Right ventricle myocardium superior (tissue), 1 donor: ENCODE measurements at regions not wholly inside any gene's neighbourhood (a gene's known extent, or its start where the extent isn't known, plus 50 kb on each side); places are given as distances from the start of the nearest gene placed in this dataset.
A peak's percentile ranks its signal among the peaks of the same experiment; 100 is the strongest.

ENCODE experiments used
- ATAC-seq: fragments of 200-7000 bp; cut with Tn5 transposase; one replicate; pipeline ENCODE4 v1.9.1; 2020; ENCODE audit warnings: mild to moderate bottlenecking; ENCODE audit not compliant: poor library complexity
- DNase-seq: peaks from one replicate; pipeline ENCODE4 v3.0.0-alpha.2; 2020
- intact Hi-C: fragments of 100-400 bp; cut with DNase I; formaldehyde crosslinking; loops from one replicate; pipeline ENCODE4 v1.11.2; 2022
- donor health status: DM: no; HTN: yes; CAD: no; lungs with severe emphysema.

DNA sequence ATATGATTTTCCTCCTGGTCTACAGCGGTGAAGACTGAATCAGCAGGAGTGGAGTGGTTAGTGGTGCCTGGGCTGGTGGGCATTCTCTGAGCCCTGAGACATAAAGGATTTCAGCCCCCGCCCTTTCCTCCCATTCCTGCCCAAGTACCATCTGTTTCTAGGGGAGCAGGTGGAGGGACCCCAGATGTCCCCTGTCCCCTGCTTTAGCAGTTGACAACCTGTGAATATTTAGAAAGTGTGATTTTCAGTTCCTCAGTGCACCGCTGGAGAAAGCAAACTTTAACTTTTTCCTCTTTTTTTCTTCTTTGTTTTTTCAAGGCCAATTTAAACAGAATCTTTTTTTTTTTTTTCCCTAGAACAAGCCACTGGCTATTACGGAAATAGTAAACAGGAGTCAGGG lies 163.8 kb upstream of the MYL2 start:
- ATAC-seq, result no peak
- intact Hi-C loops, result no loop called here
- no peak for DNase-seq

DNA sequence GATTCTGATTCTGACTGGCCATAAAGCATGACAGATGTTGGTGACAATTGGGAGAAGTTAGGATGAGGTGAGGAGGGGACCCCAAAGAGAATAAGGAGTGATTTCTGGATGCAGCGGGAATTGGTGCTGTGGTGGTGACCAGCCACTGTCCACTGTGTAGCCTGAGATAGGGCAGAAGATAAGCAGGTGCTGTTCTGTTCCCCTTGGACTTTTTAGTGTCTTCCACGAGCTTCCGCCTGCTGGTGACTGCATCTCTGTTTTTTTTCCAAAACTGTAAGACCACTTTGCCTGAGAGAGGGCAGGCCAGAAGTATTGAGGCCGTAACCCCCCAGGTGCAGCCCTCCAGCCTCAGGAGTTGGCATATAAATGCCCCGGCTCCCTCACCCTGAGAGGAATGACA lies 161.2 kb upstream of the MYL2 start:
- intact Hi-C loops, result no loop called here
- no peak for ATAC-seq
- no peak for DNase-seq

DNA sequence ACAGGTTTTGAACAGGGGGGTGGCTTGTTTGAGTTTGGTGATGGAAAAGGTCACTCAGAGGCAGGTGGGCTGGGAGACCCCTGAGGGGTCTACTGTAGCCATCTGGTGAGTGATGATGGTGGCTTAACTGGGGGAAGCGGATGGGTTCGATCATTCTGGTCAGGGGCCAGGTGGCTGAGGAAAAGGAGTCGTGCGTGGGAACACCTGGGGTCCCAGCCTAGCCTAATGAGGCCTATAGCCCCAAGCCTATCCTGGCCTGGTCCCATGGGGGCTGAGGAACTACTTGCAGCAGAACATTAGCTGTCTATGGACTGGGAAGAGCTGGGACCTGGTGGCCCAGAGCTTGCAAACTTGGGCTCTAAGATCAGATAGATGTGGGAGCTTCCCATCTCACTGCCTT lies 158.4 kb upstream of the MYL2 start:
- DNase-seq (no peak), ATAC-seq (no peak)
- intact Hi-C loops, result no loop called here

DNA sequence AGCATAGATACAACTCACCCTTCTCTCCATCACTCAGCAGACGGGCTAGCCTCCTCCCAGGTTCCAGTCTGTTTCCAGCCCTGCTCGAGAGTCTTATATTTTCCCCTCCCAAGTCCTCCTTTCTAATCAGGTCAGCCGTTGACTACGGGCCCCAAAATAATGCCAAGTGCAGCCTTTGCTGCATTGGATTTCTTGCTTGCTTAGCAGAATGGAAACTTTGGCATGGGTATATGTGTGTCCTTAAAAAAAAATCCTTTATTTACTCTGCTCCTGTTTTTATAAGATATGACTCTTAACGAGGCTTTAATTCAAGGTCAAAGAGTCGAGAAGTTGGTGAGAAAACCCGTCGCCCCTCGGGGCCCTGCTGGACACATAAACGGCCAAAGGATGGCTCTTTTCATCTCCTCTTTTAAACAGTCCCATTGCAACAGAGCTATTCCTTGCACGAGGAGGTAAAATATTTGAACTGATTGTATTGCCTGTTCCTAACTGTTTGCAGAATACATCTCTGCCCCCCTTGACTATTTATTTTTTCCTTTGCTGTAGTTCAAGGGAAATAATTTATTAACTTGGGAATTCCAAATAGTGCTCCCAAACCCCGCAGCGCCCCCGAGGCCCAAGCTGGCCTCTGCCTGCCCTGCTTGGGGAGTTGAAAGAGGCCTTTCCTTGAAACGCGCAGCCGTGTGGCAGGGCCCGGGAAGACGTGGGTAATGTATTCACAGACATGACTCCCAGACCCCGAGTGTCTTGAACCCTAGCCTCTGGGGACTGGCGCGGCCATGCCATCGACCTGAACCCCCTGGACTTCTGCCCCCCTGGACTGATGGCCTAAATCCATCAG lies 156.5 kb upstream of the MYL2 start:
- no peak for DNase-seq
- no peak for ATAC-seq
- intact Hi-C loops, result no loop called here

DNA sequence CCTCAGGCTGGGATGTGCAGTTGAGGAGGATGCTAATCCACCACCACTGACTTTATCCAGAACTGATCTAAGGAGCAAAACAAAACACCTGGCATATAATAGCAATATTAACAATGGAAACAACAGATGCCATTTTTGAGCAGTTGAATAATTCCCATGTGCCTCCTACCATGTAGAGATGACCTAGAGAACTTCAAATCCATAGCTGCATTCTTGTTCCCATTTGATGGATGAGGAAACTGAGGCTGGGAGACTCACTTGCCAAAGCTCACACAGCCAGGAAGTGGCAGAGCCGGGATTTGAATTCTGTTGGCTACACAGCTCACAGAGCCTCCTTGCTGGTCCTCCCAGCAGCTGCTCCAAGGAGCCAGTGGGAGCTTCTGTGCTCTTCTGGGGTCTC lies 155.8 kb upstream of the MYL2 start:
- intact Hi-C loops, result no loop called here
- ATAC-seq, result no peak
- DNase-seq, result no peak

DNA sequence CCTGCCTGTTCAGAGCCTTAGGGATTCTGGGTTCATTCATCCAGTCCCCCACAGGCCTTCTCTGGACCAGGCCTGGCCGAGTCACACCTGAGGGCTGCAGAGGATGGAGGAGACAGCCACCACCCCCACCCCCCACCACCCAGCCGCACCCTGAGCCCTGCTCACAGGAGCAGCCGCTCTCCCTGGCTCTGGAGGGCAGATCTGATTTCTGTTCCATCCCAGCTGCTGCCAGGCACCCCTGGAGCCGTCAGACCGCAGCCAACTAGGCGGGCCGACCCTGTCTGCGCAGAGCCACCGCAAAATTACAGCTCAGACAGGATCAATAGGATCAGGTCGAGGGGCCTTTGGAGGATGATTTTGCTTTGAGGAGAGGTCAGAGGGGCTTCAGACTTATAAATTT lies 154.6 kb upstream of the MYL2 start:
- DNase-seq (no peak), ATAC-seq (no peak)
- intact Hi-C loops, result no loop called here

DNA sequence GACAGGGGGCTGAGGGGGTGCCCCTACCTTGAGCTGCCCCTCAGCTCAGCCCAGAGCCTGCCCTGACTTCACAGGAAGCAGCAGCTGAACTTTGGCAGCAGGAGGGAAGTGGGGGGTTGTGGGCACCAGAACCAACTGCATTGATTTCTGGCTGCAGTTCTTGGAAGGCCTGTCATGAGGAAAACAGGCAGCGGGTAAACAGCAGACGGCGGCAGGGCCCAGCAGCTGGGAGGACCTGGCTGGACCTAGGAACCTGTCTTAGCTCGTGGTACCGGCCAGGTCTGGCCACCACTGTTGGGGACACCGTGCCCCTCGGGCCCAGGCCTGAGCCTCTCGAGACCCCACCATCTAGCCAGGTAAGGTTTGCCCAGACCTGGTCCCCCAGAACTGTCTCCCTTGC lies 154.2 kb upstream of the MYL2 start:
- no peak for ATAC-seq
- no peak for DNase-seq
- intact Hi-C loops, result no loop called here

DNA sequence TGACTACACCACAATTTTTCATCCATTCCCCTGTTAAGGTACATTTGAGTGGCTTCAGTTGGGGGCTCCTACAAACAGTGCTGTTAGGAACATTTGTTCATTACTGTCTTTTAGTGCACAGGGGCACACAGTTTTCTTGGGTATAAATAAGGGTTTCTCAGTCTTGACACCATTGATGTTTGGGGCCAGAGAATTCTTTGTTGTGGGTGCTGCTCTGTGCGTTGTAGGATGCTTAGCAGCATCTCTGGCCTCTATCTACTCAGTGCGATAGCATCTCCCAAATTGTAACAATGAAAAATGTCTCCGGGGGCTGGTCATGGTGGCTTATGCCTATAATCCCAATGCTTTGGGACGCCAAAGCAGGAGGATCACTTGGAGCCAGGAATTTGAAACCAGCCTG lies 153.0 kb upstream of the MYL2 start:
- intact Hi-C loops, result no loop called here
- DNase-seq (no peak), ATAC-seq (no peak)

DNA sequence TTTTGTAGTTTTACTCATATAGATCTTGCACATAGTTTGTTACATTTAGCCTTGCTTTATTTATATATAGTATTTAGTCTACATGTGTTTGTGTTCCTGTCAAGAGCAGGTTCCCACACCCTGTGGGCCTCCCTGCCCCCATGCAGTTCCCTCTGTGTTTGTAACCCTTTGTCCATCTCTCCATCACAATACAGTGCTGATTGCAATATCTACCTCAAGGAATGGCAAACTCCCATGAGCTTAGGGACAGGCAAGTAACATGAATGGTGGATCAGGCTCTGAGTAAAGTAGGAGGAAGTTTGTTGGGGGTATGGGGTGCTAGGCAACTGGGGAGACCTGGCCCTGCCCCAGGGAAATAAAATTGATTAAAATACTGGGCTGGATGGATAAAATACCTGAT lies 151.9 kb upstream of the MYL2 start:
- intact Hi-C loops, result no loop called here
- no peak for ATAC-seq
- no peak for DNase-seq

DNA sequence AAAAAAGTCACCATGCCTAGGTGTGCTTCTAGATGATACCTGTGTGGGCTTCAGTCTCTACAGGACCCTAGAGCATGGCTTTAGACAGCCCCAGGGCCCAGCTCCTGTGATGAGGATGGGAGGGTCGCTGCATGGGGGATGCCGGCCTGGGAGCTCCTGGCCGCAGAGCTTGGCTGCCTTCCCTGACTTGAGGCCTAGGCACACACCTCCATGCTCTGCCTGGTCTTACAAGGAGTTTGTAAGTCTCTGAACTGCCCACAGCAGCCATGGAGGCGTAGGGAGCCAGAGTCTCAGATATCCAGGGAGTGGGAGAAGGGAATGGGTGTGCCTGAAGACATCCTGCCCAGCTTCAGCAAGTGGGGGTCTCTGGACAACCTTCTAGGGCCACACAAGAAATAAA lies 149.5 kb upstream of the MYL2 start:
- DNase-seq (no peak), ATAC-seq (no peak)
- intact Hi-C loops, result no loop called here

DNA sequence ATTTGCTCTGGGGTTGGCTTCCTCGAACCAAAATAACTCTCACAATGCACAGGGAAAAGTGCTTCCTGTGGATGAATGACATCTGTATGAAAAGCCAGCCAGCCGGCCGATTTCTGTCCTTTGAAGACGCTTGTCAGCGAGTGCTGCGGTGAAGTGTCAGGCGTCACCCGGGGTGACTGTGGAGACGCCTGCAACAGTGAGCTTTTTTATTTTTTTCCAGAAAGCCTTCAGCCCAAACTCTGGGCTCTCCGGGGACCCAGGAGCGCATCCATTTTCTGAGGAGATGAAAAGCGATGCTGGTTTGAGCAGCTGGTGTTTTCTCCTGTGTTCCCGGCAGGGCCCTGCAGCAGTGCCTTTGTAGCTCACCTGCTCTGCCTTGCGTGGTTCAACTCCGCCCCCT lies 147.9 kb upstream of the MYL2 start:
- no peak for DNase-seq
- intact Hi-C loops, result no loop called here
- no peak for ATAC-seq

DNA sequence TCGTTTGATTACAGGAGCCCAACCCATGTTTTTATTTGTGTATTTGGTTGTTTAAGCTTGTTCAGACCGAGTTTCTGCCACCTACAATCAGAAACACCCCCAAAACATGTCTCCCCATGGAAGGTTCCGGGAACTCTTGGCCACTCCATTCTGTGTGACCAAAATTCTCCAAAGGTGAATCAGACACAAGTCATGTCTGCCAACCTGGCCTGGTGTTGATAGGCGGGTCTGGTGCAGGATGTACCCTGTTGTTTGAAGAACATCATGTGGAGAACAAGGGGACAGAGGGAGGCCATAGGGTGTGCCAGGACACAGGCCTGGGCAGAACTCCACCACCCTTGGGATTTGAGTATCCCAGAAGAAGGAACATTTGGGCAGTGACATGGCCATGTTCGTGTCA lies 147.1 kb upstream of the MYL2 start:
- ATAC-seq (peak; percentile 27), DNase-seq (no peak)
- intact Hi-C loops, result no loop called here

DNA sequence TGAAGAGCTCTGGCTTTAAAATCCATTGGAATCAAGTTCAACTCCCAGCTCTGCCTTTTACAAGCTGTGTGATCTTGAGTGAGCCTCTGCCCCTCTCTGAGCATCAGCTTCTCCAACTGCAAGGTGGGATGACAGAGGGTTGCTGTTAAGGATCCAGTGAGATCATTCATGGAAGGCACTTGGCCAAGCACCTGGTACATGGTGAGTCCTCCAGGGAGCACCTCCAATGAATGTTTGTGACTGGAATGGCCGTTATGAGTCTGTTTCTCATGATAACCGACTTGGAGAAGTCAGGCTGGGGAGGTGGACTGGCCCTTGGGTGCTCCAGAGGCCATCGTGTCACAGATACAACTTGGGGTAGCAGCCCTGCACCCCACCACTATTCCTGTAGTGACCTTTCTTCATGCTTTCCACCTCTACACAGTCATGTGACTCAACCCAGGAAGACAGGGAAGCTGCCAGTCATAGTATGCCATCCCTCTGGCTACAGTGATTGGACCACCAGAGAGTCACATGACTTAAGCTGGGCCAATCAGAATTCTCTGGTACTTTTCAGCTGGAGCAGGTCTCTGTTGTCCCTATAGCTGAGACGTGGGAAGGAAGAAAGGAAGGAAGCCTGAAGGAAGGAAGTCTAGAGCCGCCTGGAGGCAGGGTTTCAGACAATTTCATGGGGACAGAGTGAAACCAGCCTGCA lies 146.5 kb upstream of the MYL2 start:
- no peak for ATAC-seq
- intact Hi-C loops, result no loop called here
- DNase-seq, result no peak

DNA sequence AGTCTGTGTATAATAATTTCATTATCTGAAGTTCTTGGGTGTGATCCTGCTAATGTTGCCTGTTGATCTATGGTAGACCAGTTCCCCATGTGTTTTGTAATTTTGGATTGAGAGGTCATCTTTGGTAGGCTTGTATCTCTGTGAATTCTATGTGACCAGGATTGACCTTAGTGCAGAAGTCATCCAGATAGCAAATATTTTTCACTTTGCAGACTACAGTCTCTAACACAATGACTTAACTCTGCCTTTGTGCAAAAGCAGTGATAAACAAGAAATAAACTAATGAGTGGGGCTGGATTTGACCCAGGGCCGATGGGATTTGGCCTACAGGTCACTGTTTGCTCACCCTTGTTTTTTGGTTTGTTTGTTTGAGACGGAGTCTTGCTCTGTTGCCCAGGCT lies 144.6 kb upstream of the MYL2 start:
- intact Hi-C loops, result no loop called here
- ATAC-seq, result no peak

DNA sequence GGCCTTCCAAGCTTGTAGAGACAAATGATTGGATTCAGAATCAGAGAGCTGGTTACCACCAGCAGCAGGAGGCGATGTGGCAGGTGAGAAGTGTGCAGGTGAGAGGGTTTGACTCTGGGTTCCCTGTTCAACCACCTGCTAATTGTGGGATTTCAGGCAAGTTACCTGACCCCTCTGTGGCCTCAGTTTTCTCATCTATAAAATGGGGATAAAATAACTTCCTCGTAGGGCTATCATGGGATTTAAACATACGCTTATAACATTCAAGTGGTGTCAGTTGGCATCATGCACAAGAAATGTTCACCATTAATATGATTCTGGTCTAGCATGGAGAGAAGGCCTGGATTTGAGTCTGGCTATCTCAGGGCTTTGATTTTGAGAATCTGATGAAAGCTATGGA lies 143.8 kb upstream of the MYL2 start:
- DNase-seq (no peak), ATAC-seq (no peak)
- intact Hi-C loops, result no loop called here

More for the DNA sequence above, 144.6 kb upstream of the MYL2 start:
- DNase-seq, result no peak

DNA sequence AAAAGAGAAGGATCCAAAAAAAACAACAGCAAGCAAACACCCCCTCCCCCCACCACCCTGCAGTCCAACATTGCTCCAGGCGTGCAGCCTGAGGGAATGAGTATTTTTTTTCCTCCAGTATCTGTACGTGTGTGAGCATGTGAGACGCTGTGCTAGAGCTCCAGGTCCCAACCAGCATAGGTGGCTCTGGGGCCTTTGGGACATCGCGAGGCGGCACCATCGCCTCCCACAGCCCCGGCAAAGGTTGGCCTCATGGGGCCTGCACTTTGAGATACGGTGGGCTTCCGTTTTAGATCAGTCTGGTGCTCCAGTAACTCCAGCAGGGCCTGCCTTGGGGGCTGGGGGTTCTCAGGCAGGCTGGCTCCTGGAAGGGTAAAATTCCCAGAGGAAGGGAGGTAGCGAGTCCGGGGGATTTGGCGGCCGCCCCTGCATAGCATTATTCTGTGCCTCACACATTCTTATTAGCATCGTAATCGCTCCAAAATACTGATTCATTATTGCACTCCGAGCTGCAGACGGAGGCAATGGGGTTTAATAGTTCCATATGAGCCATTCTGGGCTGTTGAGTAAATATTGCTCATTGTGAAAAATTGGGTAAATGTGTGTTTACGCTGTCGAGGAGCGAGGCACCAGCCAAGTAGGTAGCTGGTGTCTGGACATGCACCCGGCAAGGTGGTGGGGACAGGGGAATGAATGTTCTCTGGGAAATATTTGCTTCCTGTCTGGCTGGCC lies 143.1 kb upstream of the MYL2 start:
- intact Hi-C loops, result no loop called here
- no peak for DNase-seq

DNA sequence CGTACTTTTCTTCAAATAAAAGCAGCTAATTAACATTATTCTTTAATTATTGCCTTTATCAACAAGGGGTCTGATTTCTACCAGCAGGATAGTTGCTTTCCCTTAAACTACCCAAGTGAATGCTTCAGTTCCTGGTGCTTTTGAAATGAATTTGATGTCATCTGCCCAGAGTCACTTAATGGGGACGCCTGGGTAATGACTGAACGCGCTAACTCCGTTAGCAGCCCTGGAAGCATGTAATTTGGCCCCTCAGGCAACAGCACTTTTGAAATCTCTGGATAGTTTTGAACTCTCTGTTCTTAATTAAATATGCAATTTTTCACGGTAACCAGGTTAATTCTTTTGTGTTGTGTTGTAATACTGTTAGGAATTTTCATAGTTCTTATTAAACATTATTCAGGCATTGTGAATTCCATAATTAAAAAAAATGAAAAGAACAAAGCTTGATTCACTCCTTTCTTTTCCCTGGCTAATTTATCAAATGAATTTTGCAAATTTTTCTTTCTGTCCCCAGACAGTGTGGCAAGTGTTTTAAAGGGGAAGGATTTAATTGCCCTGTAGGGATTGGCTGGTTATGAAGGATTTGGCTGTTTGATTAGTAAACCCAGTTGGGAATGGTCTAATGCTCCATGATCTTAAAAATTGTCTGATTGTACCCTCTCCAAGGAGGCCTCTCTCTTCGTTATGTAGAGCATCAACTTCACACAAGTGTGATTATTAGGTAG lies 137.5 kb upstream of the MYL2 start:
- ATAC-seq (no peak), DNase-seq (no peak)
- intact Hi-C loops, result no loop called here

More for the DNA sequence above, 143.1 kb upstream of the MYL2 start:
- ATAC-seq, result no peak

DNA sequence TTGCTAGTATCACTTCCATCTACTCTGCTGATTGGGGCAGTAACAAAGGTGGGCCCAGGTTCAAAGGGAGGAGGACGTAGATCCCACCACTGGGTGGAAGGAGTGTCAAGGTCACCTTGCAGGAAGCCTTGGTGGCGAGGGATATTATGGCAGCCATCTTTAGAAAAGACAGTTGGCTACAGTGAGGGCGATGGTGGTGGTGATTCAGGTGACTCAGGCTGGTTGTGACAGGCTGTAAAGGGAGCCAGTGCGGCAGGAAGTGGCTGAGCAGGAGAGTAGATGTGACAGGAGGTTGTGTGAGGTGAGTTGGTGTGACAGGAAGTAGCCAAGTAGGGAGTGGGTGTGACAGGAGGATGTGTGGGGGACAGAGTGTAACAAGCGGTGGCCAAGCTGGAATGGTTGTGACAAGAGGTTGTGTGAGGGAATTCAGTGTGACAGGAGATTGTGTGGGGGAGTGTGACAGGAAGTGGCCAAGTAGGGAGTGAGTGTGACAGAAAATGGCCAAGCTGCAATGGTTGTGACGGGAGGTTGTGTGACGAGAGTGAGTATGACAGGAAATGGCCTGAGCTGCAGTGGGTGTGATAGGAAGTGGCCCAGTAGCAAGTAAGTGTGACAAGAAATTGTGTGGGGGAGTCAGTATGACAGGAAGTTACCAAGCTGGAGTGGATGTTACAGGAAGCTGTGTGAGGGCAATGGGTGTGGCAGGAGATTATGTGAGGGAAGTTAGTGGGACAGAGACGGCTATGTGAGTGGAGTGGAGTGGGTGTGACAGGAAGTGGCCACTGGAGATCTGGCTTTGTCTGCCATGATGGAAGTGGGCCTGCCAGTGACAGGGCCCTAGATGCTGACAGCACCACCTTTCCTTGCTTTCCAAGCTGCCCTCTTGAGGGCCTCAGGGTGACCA lies 136.5 kb upstream of the MYL2 start:
- ATAC-seq (peak; percentile 38), DNase-seq (no peak)
- intact Hi-C loops, result no loop called here
